NCI-H2081 treated with DMSO at 0.1 percent for 48 hours (cell line): ENCODE measurements at regions not wholly inside any gene's neighbourhood (a gene's known extent, or its start where the extent isn't known, plus 50 kb on each side); places are given as distances from the start of the nearest gene placed in this dataset.
"Not testable (repeated sequence)": the region's sequence is repeated elsewhere in the genome, so short reads cannot be mapped to it uniquely, and the experiment has no call there.

Experiments used
- DNase-seq: peaks from one replicate; lab custom pipeline; 2025; lab: John Stamatoyannopoulos, UW

- DNase-seq, result no peak
Measured at GRCh38 chr1:193411714-193412113, 225.3 kb upstream of the B3GALT2 start.

GRCh38 chr1:193411215-193411614, 224.8 kb upstream of the B3GALT2 start:
- no peak for DNase-seq

GRCh38 chr1:193408782-193409293, 222.4 kb upstream of the B3GALT2 start:
- no peak for DNase-seq

GRCh38 chr1:193406901-193407300, 220.5 kb upstream of the B3GALT2 start:
- DNase-seq, result peak; percentile 10

GRCh38 chr1:193404236-193404635, 217.8 kb upstream of the B3GALT2 start:
- DNase-seq, result no peak

GRCh38 chr1:193402977-193403376, 216.6 kb upstream of the B3GALT2 start:
- no peak for DNase-seq

GRCh38 chr1:193402037-193402436, 215.6 kb upstream of the B3GALT2 start:
- no peak for DNase-seq

- DNase-seq, result no peak
Measured at GRCh38 chr1:193394336-193394735, 207.9 kb upstream of the B3GALT2 start.

GRCh38 chr1:193392686-193393085, 206.3 kb upstream of the B3GALT2 start:
- no peak for DNase-seq

GRCh38 chr1:193388683-193389082, 202.3 kb upstream of the B3GALT2 start:
- no peak for DNase-seq

GRCh38 chr1:193388165-193388564, 201.8 kb upstream of the B3GALT2 start:
- no peak for DNase-seq

- DNase-seq, result no peak
Measured at GRCh38 chr1:193387406-193387805, 201.0 kb upstream of the B3GALT2 start.

- not testable (repeated sequence) for DNase-seq
Measured at GRCh38 chr1:193378451-193378850, 192.0 kb upstream of the B3GALT2 start.

- no peak for DNase-seq
Measured at GRCh38 chr1:193377472-193377871, 191.1 kb upstream of the B3GALT2 start.

GRCh38 chr1:193372553-193372952, 186.1 kb upstream of the B3GALT2 start:
- DNase-seq, result no peak

- DNase-seq, result no peak
Measured at GRCh38 chr1:193368302-193368701, 181.9 kb upstream of the B3GALT2 start.

GRCh38 chr1:193367863-193368262, 181.4 kb upstream of the B3GALT2 start:
- DNase-seq, result no peak

GRCh38 chr1:193366764-193367507, 180.5 kb upstream of the B3GALT2 start:
- no peak for DNase-seq

- no peak for DNase-seq
Measured at GRCh38 chr1:193365966-193366365, 179.6 kb upstream of the B3GALT2 start.

GRCh38 chr1:193359631-193360030, 173.2 kb upstream of the B3GALT2 start:
- no peak for DNase-seq

GRCh38 chr1:193358419-193358818, 172.0 kb upstream of the B3GALT2 start:
- no peak for DNase-seq

- DNase-seq, result no peak
Measured at GRCh38 chr1:193356249-193356648, 169.8 kb upstream of the B3GALT2 start.

- DNase-seq, result no peak
Measured at GRCh38 chr1:193355626-193356025, 169.2 kb upstream of the B3GALT2 start.

- DNase-seq, result no peak
Measured at GRCh38 chr1:193355178-193355577, 168.8 kb upstream of the B3GALT2 start.
